ENCODE measurements at regions not wholly inside any gene's neighbourhood (a gene's known extent, or its start where the extent isn't known, plus 50 kb on each side); places are given as distances from the start of the nearest gene placed in this dataset.
"Not testable (repeated sequence)": the region's sequence is repeated elsewhere in the genome, so short reads cannot be mapped to it uniquely, and the experiment has no call there.

DNA sequence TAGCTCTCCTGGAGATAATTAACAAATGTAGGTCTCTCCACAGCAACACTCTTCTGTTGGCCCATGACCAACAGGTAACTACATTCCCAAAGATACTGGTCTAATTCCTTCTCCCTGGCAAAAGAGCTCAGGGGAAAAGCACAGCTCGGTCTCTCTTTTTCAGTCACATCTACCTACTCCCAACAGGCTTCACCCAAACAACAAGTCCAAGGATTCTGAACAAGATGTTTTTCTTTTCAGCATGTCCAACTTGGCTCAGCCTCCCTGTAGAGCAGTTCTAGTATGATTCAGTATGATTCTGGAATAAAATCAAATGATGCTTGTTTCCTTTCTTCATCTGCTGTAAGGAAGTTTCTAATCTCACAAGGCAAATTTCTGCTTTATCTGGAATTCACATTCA lies 1704.8 kb upstream of the PIK3C3 start:
- Histone ChIP-seq H4K20me1 (ENCODE audit: insufficient read depth) (no peaks in the 10 kb centered on the region), H3K4me2 (no peak overlapping the region), H3K4me1 (ENCODE audit: low read depth, poor library complexity, severe bottlenecking) (no peaks in the 10 kb centered on the region), H3K27ac (no peak overlapping the region), H3K4me3 (IDR thresholded peaks at IDR 0.05; ENCODE audit: insufficient read depth, low read depth, low read length) (no peak overlapping the region), H3K79me2 (ENCODE audit: insufficient read depth, low read depth) (no peaks in the 10 kb centered on the region), H3K36me3 (ENCODE audit: insufficient read depth) (no peaks in the 10 kb centered on the region), H2AFZ (ENCODE audit: low read depth) (no peak overlapping the region), H3K9ac (no peak overlapping the region), H3K27me3 (ENCODE audit: insufficient read depth, low read depth) (no peaks in the 10 kb centered on the region)
- TF ChIP-seq, protein P1, sequence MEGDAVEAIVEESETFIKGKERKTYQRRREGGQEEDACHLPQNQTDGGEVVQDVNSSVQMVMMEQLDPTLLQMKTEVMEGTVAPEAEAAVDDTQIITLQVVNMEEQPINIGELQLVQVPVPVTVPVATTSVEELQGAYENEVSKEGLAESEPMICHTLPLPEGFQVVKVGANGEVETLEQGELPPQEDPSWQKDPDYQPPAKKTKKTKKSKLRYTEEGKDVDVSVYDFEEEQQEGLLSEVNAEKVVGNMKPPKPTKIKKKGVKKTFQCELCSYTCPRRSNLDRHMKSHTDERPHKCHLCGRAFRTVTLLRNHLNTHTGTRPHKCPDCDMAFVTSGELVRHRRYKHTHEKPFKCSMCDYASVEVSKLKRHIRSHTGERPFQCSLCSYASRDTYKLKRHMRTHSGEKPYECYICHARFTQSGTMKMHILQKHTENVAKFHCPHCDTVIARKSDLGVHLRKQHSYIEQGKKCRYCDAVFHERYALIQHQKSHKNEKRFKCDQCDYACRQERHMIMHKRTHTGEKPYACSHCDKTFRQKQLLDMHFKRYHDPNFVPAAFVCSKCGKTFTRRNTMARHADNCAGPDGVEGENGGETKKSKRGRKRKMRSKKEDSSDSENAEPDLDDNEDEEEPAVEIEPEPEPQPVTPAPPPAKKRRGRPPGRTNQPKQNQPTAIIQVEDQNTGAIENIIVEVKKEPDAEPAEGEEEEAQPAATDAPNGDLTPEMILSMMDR (conservative IDR thresholded peaks at IDR 0.05; ENCODE audit: low read depth, low read length) = no peak

DNA sequence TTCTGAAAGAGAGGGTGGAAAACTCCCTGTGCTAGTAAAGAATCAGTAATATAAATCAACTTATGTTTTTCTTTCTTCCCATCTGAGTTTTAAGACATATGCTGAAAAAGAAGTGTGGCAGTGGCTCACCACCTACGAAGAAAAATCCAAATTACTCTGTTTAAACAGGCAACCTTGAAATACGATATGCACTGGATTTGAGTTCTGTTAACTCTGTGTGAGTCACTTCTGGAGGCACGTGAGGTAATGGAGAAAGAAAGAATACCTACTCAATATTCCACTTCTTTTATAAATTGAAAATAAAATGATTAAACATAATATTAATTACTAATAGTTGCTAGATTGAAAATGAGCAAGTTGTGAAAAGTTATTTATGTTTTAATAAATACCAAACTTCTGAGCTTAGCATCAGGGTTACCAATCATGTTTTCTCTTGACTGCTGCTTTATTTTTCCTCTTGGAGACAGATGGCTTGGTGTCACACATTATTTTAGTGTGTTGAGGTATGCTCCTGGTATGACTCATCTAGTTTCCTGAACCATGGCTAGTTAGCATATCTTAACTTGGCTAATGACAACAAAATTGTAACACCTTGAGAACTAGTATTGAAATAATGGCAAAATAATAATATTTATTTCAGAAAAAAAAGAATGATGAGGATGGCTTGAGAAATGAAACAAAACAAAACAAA lies 1705.5 kb upstream of the PIK3C3 start:
- Histone ChIP-seq H3K27ac (no peak overlapping the region), H3K36me3 (ENCODE audit: insufficient read depth) (no peaks in the 10 kb centered on the region), H4K20me1 (ENCODE audit: insufficient read depth) (no peaks in the 10 kb centered on the region), H3K4me1 (ENCODE audit: low read depth, poor library complexity, severe bottlenecking) (no peaks in the 10 kb centered on the region), H3K9ac (no peak overlapping the region), H3K79me2 (ENCODE audit: insufficient read depth, low read depth) (no peaks in the 10 kb centered on the region), H3K27me3 (ENCODE audit: insufficient read depth, low read depth) (no peaks in the 10 kb centered on the region), H3K4me3 (IDR thresholded peaks at IDR 0.05; ENCODE audit: insufficient read depth, low read depth, low read length) (no peak overlapping the region), H3K4me2 (no peak overlapping the region), H2AFZ (ENCODE audit: low read depth) (no peak overlapping the region)
- TF ChIP-seq, protein P1 (conservative IDR thresholded peaks at IDR 0.05; ENCODE audit: low read depth, low read length) = no peak

DNA sequence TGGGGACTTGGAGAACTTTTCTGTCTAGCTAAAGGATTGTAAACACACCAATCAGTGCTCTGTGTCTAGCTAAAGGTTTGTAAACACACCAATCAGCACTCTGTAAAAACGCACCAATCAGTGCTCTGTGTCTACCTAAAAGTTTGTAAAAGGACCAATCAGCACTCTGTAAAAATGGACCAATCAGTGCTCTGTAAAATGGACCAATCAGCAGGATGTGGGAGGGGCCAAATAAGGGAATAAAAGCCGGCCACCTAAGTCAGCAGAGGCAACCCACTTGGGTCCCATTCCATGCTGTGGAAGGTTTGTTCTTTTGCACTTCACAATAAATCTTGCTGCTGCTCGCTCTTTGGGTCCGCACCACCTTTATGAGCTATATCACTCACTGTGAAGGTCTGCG lies 1709.4 kb upstream of the PIK3C3 start:
- not testable (repeated sequence) for H2AFZ ChIP-seq (ENCODE audit: low read depth); H4K20me1 ChIP-seq (ENCODE audit: insufficient read depth); H3K4me3 ChIP-seq (IDR thresholded peaks at IDR 0.05; ENCODE audit: insufficient read depth, low read depth, low read length); H3K4me2 ChIP-seq; H3K4me1 ChIP-seq (ENCODE audit: low read depth, poor library complexity, severe bottlenecking); H3K27me3 ChIP-seq (ENCODE audit: insufficient read depth, low read depth); H3K36me3 ChIP-seq (ENCODE audit: insufficient read depth); H3K9ac ChIP-seq; H3K79me2 ChIP-seq (ENCODE audit: insufficient read depth, low read depth); H3K27ac ChIP-seq

DNA sequence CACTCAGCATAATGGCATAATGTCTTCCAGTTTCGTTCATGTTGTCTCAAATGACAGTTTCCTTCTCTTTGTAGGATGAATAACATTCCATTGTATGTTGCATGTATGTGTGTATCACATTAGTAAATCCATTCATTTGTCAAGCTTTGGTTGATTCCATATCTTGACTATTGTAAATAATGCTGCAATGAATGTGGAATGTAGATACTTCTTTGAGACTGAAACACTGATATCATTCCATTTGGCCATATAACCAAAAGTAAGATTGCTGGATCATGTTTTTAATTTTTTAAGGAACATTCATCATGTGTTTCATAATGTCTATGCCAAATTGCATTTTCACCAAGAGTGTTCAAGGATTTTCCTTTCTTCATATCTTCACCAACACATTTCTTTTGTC lies 1711.4 kb upstream of the PIK3C3 start:
- no peak overlapping the region for H2AFZ ChIP-seq (ENCODE audit: low read depth)
- TF ChIP-seq, protein P1 (conservative IDR thresholded peaks at IDR 0.05; ENCODE audit: low read depth, low read length) = no peak
- no peaks in the 10 kb centered on the region for H3K27me3 ChIP-seq (ENCODE audit: insufficient read depth, low read depth)
- no peak overlapping the region for H3K27ac ChIP-seq
- H3K9ac ChIP-seq = no peak overlapping the region
- H3K79me2 ChIP-seq (ENCODE audit: insufficient read depth, low read depth) = no peaks in the 10 kb centered on the region
- no peaks in the 10 kb centered on the region for H3K36me3 ChIP-seq (ENCODE audit: insufficient read depth)
- H3K4me3 ChIP-seq (IDR thresholded peaks at IDR 0.05; ENCODE audit: insufficient read depth, low read depth, low read length) = no peak overlapping the region
- no peaks in the 10 kb centered on the region for H4K20me1 ChIP-seq (ENCODE audit: insufficient read depth)
- H3K4me1 ChIP-seq (ENCODE audit: low read depth, poor library complexity, severe bottlenecking) = no peaks in the 10 kb centered on the region
- H3K4me2 ChIP-seq = no peak overlapping the region

DNA sequence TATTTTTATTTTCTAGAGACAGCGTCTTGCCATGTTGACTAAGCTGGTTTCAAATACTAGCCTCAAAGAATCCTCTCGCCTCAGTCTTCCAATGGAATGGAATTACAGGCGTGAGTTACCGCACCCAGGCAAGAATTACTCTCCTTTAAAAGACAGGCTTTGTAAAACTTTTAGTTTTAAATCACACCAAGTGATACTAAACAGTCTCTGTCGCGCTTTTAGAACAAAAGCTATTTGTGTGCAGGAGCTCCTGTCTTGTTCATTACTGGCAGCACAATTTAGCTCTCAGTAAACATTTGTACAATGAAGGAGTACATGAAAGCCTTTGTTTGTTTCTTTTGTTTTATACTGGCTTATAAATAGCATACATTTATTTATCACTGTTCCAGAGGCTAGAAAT lies 1719.2 kb upstream of the PIK3C3 start:
- H3K27me3 ChIP-seq (ENCODE audit: insufficient read depth, low read depth) = no peaks in the 10 kb centered on the region
- no peak overlapping the region for H3K4me3 ChIP-seq (IDR thresholded peaks at IDR 0.05; ENCODE audit: insufficient read depth, low read depth, low read length)
- no peak overlapping the region for H3K27ac ChIP-seq
- no peaks in the 10 kb centered on the region for H3K79me2 ChIP-seq (ENCODE audit: insufficient read depth, low read depth)
- no peak overlapping the region for H3K9ac ChIP-seq
- no peak overlapping the region for H3K4me2 ChIP-seq
- H4K20me1 ChIP-seq (ENCODE audit: insufficient read depth) = no peaks in the 10 kb centered on the region
- no peaks in the 10 kb centered on the region for H3K36me3 ChIP-seq (ENCODE audit: insufficient read depth)
- H2AFZ ChIP-seq (ENCODE audit: low read depth) = no peak overlapping the region
- no peaks in the 10 kb centered on the region for H3K4me1 ChIP-seq (ENCODE audit: low read depth, poor library complexity, severe bottlenecking)
- TF ChIP-seq, protein P1 (conservative IDR thresholded peaks at IDR 0.05; ENCODE audit: low read depth, low read length) = no peak
